ENCODE measurements at regions not wholly inside any gene's neighbourhood (a gene's known extent, or its start where the extent isn't known, plus 50 kb on each side); places are given as distances from the start of the nearest gene placed in this dataset.

DNA sequence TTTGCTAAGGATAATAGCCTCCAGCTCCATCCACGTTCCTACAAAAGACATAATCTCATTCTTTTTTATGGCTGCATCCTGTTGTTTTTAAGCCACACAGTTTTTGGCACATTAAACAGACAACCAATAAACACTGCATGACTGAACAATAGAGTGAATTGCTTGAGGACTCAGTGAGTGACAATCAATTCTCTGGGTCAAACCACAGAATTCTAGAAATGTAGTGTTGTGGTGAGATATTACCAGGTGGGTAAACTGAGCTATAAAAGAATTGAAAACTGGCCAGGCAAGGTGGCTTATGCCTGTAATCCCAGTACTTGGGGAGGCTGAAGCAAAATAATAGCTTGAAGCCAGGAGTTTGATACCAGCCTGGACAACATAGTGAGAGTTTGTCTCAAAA is 154.7 kb upstream of the CADPS start:
- TF ChIP-seq SMAD4 (CRISPR knock-in tag; IDR thresholded peaks at IDR 0.05) (no peak), NR3C1 (CRISPR knock-in tag; conservative IDR thresholded peaks at IDR 0.05; ENCODE audit: low read depth) (no peak), ZNF232 (CRISPR knock-in tag; IDR thresholded peaks at IDR 0.05) (no peak), ETV6 (CRISPR knock-in tag; IDR thresholded peaks at IDR 0.05) (no peak)
- TF ChIP-seq, protein P1, sequence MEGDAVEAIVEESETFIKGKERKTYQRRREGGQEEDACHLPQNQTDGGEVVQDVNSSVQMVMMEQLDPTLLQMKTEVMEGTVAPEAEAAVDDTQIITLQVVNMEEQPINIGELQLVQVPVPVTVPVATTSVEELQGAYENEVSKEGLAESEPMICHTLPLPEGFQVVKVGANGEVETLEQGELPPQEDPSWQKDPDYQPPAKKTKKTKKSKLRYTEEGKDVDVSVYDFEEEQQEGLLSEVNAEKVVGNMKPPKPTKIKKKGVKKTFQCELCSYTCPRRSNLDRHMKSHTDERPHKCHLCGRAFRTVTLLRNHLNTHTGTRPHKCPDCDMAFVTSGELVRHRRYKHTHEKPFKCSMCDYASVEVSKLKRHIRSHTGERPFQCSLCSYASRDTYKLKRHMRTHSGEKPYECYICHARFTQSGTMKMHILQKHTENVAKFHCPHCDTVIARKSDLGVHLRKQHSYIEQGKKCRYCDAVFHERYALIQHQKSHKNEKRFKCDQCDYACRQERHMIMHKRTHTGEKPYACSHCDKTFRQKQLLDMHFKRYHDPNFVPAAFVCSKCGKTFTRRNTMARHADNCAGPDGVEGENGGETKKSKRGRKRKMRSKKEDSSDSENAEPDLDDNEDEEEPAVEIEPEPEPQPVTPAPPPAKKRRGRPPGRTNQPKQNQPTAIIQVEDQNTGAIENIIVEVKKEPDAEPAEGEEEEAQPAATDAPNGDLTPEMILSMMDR (IDR thresholded peaks at IDR 0.05) = no peak
- TF ChIP-seq, protein P2, sequence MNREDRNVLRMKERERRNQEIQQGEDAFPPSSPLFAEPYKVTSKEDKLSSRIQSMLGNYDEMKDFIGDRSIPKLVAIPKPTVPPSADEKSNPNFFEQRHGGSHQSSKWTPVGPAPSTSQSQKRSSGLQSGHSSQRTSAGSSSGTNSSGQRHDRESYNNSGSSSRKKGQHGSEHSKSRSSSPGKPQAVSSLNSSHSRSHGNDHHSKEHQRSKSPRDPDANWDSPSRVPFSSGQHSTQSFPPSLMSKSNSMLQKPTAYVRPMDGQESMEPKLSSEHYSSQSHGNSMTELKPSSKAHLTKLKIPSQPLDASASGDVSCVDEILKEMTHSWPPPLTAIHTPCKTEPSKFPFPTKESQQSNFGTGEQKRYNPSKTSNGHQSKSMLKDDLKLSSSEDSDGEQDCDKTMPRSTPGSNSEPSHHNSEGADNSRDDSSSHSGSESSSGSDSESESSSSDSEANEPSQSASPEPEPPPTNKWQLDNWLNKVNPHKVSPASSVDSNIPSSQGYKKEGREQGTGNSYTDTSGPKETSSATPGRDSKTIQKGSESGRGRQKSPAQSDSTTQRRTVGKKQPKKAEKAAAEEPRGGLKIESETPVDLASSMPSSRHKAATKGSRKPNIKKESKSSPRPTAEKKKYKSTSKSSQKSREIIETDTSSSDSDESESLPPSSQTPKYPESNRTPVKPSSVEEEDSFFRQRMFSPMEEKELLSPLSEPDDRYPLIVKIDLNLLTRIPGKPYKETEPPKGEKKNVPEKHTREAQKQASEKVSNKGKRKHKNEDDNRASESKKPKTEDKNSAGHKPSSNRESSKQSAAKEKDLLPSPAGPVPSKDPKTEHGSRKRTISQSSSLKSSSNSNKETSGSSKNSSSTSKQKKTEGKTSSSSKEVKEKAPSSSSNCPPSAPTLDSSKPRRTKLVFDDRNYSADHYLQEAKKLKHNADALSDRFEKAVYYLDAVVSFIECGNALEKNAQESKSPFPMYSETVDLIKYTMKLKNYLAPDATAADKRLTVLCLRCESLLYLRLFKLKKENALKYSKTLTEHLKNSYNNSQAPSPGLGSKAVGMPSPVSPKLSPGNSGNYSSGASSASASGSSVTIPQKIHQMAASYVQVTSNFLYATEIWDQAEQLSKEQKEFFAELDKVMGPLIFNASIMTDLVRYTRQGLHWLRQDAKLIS (CRISPR knock-in tag; IDR thresholded peaks at IDR 0.05; ENCODE audit: borderline replicate concordance) = no peak
- TF ChIP-seq, protein P3, sequence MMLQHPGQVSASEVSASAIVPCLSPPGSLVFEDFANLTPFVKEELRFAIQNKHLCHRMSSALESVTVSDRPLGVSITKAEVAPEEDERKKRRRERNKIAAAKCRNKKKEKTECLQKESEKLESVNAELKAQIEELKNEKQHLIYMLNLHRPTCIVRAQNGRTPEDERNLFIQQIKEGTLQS (CRISPR knock-in tag; conservative IDR thresholded peaks at IDR 0.05) = no peak
